ENCODE measurements at regions not wholly inside any gene's neighbourhood (a gene's known extent, or its start where the extent isn't known, plus 50 kb on each side); places are given as distances from the start of the nearest gene placed in this dataset.
"Not testable (repeated sequence)": the region's sequence is repeated elsewhere in the genome, so short reads cannot be mapped to it uniquely, and the experiment has no call there.

DNA sequence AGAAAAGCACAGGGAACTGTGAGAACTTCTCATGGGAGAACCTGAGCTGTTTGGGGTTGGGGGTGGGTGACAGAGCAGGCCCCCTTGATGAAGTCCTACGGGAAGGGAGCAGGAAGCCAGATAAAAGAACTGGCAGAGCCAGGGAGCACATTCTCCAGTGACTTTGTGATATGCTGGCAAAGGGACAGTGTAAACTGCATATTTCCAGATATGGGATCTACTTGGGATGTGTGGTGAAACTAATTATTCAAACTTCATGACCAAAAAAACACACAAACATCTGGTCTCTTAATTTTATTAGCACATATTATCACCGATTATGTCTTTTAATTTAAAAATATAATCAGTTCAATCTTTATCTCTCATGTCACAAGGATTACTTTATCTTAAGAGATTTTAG, 266.0 kb downstream of the PAPSS1 start:
- peaks cover 5% of the 10 kb centered on the region for H3K9me3 Mint-ChIP-seq
- no peaks in the 10 kb centered on the region for H3K4me1 Mint-ChIP-seq
- DNase-seq (ENCODE audit: low spot score in 2 of 2), result no peak
- H3K27ac Mint-ChIP-seq (ENCODE audit: low read depth), result no peak overlapping the region
- H3K36me3 Mint-ChIP-seq (ENCODE audit: insufficient read depth), result no peaks in the 10 kb centered on the region
- no peak overlapping the region for H3K4me3 Mint-ChIP-seq
- H3K27me3 Mint-ChIP-seq, result peaks cover 3% of the 10 kb centered on the region
- no peak for ATAC-seq (replicated peaks; ENCODE audit: extremely low read depth, poor library complexity, severe bottlenecking)

GRCh38 chr4:107452717-107453630, 267.1 kb downstream of the PAPSS1 start:
- DNase-seq (ENCODE audit: low spot score in 2 of 2) (no peak), ATAC-seq (replicated peaks; ENCODE audit: extremely low read depth, poor library complexity, severe bottlenecking) (no peak)
- H3K4me3 Mint-ChIP-seq, result no peak overlapping the region
- no peak overlapping the region for H3K27ac Mint-ChIP-seq (ENCODE audit: low read depth)
- no peaks in the 10 kb centered on the region for H3K36me3 Mint-ChIP-seq (ENCODE audit: insufficient read depth)
- H3K27me3 Mint-ChIP-seq, result no peaks in the 10 kb centered on the region
- no peaks in the 10 kb centered on the region for H3K4me1 Mint-ChIP-seq
- H3K9me3 Mint-ChIP-seq, result peaks cover 5% of the 10 kb centered on the region

- no peaks in the 10 kb centered on the region for H3K27me3 Mint-ChIP-seq
Observed at GRCh38 chr4:107449611-107450369, 270.2 kb downstream of the PAPSS1 start.

GRCh38 chr4:107442538-107443111, 277.4 kb downstream of the PAPSS1 start:
- ATAC-seq (replicated peaks; ENCODE audit: extremely low read depth, poor library complexity, severe bottlenecking) (no peak), DNase-seq (ENCODE audit: low spot score in 2 of 2) (no peak)
- Mint-ChIP-seq H3K4me3 (no peak overlapping the region), H3K27ac (ENCODE audit: low read depth) (no peak overlapping the region), H3K36me3 (ENCODE audit: insufficient read depth) (peaks cover 2% of the 10 kb centered on the region), H3K27me3 (no peaks in the 10 kb centered on the region), H3K4me1 (no peaks in the 10 kb centered on the region), H3K9me3 (peaks cover 7% of the 10 kb centered on the region)

More at GRCh38 chr4:107449611-107450369, 270.2 kb downstream of the PAPSS1 start:
- H3K9me3 Mint-ChIP-seq, result peaks cover 5% of the 10 kb centered on the region
- DNase-seq (ENCODE audit: low spot score in 2 of 2) (no peak), ATAC-seq (replicated peaks; ENCODE audit: extremely low read depth, poor library complexity, severe bottlenecking) (no peak)
- H3K4me1 Mint-ChIP-seq, result no peaks in the 10 kb centered on the region
- H3K4me3 Mint-ChIP-seq, result no peak overlapping the region
- no peak overlapping the region for H3K27ac Mint-ChIP-seq (ENCODE audit: low read depth)
- H3K36me3 Mint-ChIP-seq (ENCODE audit: insufficient read depth), result peaks cover 2% of the 10 kb centered on the region

GRCh38 chr4:107439401-107439800, 280.6 kb downstream of the PAPSS1 start:
- no peaks in the 10 kb centered on the region for H3K36me3 Mint-ChIP-seq (ENCODE audit: insufficient read depth)
- H3K27me3 Mint-ChIP-seq, result no peaks in the 10 kb centered on the region
- H3K9me3 Mint-ChIP-seq, result peaks cover 7% of the 10 kb centered on the region
- DNase-seq (ENCODE audit: low spot score in 2 of 2) (no peak), ATAC-seq (replicated peaks; ENCODE audit: extremely low read depth, poor library complexity, severe bottlenecking) (no peak)
- H3K27ac Mint-ChIP-seq (ENCODE audit: low read depth), result no peak overlapping the region
- H3K4me3 Mint-ChIP-seq, result no peak overlapping the region
- H3K4me1 Mint-ChIP-seq, result no peaks in the 10 kb centered on the region

DNA sequence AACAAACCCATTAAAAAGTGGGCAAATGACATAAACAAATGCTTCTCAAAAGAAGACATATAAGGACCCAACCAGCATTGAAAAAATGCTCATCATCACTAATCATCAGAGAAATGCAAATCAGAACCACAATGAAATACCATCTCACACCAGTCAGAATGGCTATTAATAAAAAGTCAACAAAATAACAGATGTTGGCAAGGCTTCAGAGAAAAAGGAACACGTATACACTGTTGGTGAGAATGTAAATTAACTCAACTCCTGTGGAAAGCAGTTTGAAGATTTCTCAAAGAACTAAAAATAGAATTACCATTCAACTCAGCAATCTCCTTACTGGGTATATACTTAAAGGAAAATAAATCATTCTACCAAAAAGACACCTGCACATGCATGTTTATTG, 283.6 kb downstream of the PAPSS1 start:
- H3K27ac Mint-ChIP-seq (ENCODE audit: low read depth); H3K4me3 Mint-ChIP-seq; H3K27me3 Mint-ChIP-seq; H3K4me1 Mint-ChIP-seq; H3K9me3 Mint-ChIP-seq; ATAC-seq (replicated peaks; ENCODE audit: extremely low read depth, poor library complexity, severe bottlenecking); H3K36me3 Mint-ChIP-seq (ENCODE audit: insufficient read depth); DNase-seq (ENCODE audit: low spot score in 2 of 2): not testable (repeated sequence)

GRCh38 chr4:107432451-107432850, 287.6 kb downstream of the PAPSS1 start:
- DNase-seq (ENCODE audit: low spot score in 2 of 2), result no peak
- H3K9me3 Mint-ChIP-seq, result no peaks in the 10 kb centered on the region
- H3K4me1 Mint-ChIP-seq, result no peaks in the 10 kb centered on the region
- H3K4me3 Mint-ChIP-seq, result no peak overlapping the region
- no peak for ATAC-seq (replicated peaks; ENCODE audit: extremely low read depth, poor library complexity, severe bottlenecking)
- H3K27ac Mint-ChIP-seq (ENCODE audit: low read depth), result no peak overlapping the region
- no peaks in the 10 kb centered on the region for H3K27me3 Mint-ChIP-seq
- no peaks in the 10 kb centered on the region for H3K36me3 Mint-ChIP-seq (ENCODE audit: insufficient read depth)

DNA sequence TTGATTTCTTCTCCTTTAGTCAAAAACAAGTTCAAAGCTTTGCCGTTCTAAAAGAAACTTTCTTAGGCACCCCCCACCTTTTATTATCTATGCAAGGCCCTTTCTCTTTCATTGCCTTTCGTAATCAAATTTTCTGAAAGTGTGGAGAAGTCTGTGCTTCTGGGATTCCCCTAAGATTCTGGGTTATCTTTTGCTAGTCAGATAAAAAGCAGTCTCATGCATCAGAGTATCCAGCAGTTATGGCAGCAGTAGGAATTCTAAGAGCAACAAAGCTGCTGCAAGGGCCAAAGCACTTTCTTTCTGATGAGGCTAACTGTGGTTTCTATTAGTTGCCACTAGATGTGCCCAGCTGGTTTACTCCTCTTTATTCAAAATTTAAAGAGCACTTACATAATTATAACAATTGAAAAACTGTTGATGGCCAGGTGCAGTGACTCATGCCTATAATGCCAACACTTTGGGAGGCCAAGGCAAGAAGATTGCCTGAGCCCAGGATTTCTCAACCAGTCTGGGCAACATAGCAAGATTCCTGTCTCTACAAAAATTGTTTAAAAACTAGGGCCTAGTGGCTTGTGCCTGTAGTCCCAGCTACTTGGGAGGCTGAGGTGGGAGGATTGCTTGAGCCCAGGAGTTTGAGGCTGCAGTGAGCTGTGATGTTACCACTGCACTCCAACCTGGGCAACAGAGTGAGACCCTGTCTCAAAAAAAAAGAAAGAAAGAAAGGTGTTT, 296.2 kb downstream of the PAPSS1 start:
- Mint-ChIP-seq H3K27me3 (no peaks in the 10 kb centered on the region), H3K4me1 (no peaks in the 10 kb centered on the region), H3K4me3 (no peak overlapping the region), H3K27ac (ENCODE audit: low read depth) (no peak overlapping the region), H3K9me3 (no peaks in the 10 kb centered on the region), H3K36me3 (ENCODE audit: insufficient read depth) (no peaks in the 10 kb centered on the region)
- DNase-seq (ENCODE audit: low spot score in 2 of 2) (no peak), ATAC-seq (replicated peaks; ENCODE audit: extremely low read depth, poor library complexity, severe bottlenecking) (no peak)

- H3K4me3 Mint-ChIP-seq; DNase-seq (ENCODE audit: low spot score in 2 of 2); H3K36me3 Mint-ChIP-seq (ENCODE audit: insufficient read depth); ATAC-seq (replicated peaks; ENCODE audit: extremely low read depth, poor library complexity, severe bottlenecking); H3K27me3 Mint-ChIP-seq; H3K9me3 Mint-ChIP-seq; H3K4me1 Mint-ChIP-seq; H3K27ac Mint-ChIP-seq (ENCODE audit: low read depth): not testable (repeated sequence)
Observed at GRCh38 chr4:107419536-107419935, 300.5 kb downstream of the PAPSS1 start.

DNA sequence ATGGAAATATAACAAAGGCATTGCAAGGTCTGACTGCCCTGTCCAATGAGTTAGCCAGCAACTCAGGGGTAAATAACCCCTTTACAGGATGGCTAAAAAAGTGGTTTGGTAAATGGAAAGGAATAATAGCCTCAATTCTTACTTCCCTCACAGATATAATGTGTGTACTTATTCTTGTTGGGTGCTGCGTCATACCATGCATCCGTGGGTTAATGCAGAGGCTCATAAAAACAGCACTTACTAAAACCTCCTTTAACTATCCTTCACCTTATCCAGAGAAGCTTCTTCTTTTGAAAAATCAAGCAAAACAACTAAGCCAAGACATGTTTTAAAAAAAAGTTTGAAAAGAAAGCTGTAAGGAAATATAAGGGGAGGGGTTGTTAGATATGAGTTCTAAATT, 301.0 kb downstream of the PAPSS1 start:
- Mint-ChIP-seq H3K27ac (ENCODE audit: low read depth) (no peak overlapping the region), H3K36me3 (ENCODE audit: insufficient read depth) (no peaks in the 10 kb centered on the region), H3K9me3 (no peaks in the 10 kb centered on the region), H3K4me3 (no peak overlapping the region), H3K27me3 (no peaks in the 10 kb centered on the region), H3K4me1 (no peaks in the 10 kb centered on the region)
- DNase-seq (ENCODE audit: low spot score in 2 of 2) (no peak), ATAC-seq (replicated peaks; ENCODE audit: extremely low read depth, poor library complexity, severe bottlenecking) (no peak)

DNA sequence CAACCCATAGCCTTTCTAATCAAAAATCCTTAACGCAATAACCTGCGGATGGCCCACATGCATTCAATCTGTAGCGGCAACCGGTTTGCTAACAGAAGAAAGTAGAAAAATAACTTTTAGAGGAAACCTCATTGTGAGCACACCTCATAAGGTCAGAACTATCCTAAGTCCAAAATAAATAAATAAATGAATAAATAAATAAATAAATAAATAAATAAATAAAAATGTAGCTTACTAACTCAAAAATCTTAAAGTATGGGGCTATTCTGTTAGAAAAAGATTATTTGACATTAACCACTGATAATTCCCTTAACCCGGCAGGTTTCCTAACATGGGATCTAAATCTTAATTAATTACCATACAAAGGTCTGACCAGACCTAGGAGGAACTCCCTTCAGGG, 304.5 kb downstream of the PAPSS1 start:
- not testable (repeated sequence) for H3K27me3 Mint-ChIP-seq; DNase-seq (ENCODE audit: low spot score in 2 of 2); H3K36me3 Mint-ChIP-seq (ENCODE audit: insufficient read depth); H3K27ac Mint-ChIP-seq (ENCODE audit: low read depth); H3K4me3 Mint-ChIP-seq; H3K4me1 Mint-ChIP-seq; ATAC-seq (replicated peaks; ENCODE audit: extremely low read depth, poor library complexity, severe bottlenecking)
- peaks cover 12% of the 10 kb centered on the region for H3K9me3 Mint-ChIP-seq

GRCh38 chr4:107409872-107410271, 310.2 kb downstream of the PAPSS1 start:
- not testable (repeated sequence) for H3K4me3 Mint-ChIP-seq; H3K36me3 Mint-ChIP-seq (ENCODE audit: insufficient read depth); H3K27me3 Mint-ChIP-seq; DNase-seq (ENCODE audit: low spot score in 2 of 2); ATAC-seq (replicated peaks; ENCODE audit: extremely low read depth, poor library complexity, severe bottlenecking); H3K27ac Mint-ChIP-seq (ENCODE audit: low read depth); H3K4me1 Mint-ChIP-seq
- H3K9me3 Mint-ChIP-seq, result peaks cover 15% of the 10 kb centered on the region
